GM12878 (cell line): ENCODE measurements at regions not wholly inside any gene's neighbourhood (a gene's known extent, or its start where the extent isn't known, plus 50 kb on each side); places are given as distances from the start of the nearest gene placed in this dataset.

Source experiments
- CHD2 ChIP-seq: IDR thresholded peaks from 2 replicates; pipeline ENCODE4 v1.6.1; 2011; ENCODE audit warnings: low read depth, low read length, improper control_type of control experiment, borderline replicate concordance
- CREB1 ChIP-seq: IDR thresholded peaks from 2 replicates; pipeline ENCODE4 v1.6.1; 2012; ENCODE audit warnings: low read depth, mild to moderate bottlenecking, inconsistent platforms
- CTCF ChIP-seq, 3 experiments: IDR thresholded peaks in 2 of 3; conservative IDR thresholded peaks in 1 of 3; 2 replicates each; pipeline ENCODE4 v1.5.1; 2011; ENCODE audit warnings: low read depth in 3 of 3, low read length in 3 of 3, mild to moderate bottlenecking in 3 of 3, control low read depth in 2 of 3, moderate library complexity in 2 of 3, inconsistent platforms in 1 of 3, mixed read lengths in 1 of 3; ENCODE audit not compliant: control insufficient read depth in 2 of 3, insufficient read depth in 1 of 3; ENCODE audit errors: extremely low read depth in 1 of 3
- IRF4 ChIP-seq: IDR thresholded peaks from 2 replicates; pipeline ENCODE4 v1.6.1; 2011; ENCODE audit warnings: low read depth, low read length
- MEF2A ChIP-seq: IDR thresholded peaks from 2 replicates; pipeline ENCODE4 v1.6.1; 2011; ENCODE audit warnings: low read depth, mild to moderate bottlenecking, low read length, moderate library complexity; ENCODE audit not compliant: insufficient read depth
- MXI1 ChIP-seq: fragments of 150-350 bp; IDR thresholded peaks from 2 replicates; pipeline ENCODE4 v1.6.1; 2011; ENCODE audit warnings: low read depth, mild to moderate bottlenecking, inconsistent platforms, low read length, improper control_type of control experiment
- NFIC ChIP-seq: IDR thresholded peaks from 2 replicates; pipeline ENCODE4 v1.6.1; 2012; ENCODE audit warnings: low read depth, mild to moderate bottlenecking, inconsistent platforms, low read length, moderate library complexity
- NKRF ChIP-seq: fragments of 450-650 bp; conservative IDR thresholded peaks from 2 replicates; pipeline ENCODE4 v1.6.1; 2017; ENCODE audit warnings: mild to moderate bottlenecking, moderate library complexity
- NR2F1 ChIP-seq: fragments of 450-650 bp; conservative IDR thresholded peaks from 2 replicates; pipeline ENCODE4 v1.6.1; 2017; ENCODE audit warnings: mild to moderate bottlenecking
- RAD51 ChIP-seq: fragments of 450-650 bp; IDR thresholded peaks from 2 replicates; pipeline ENCODE4 v1.6.1; 2016; ENCODE audit warnings: moderate library complexity, mild to moderate bottlenecking, inconsistent platforms
- REST ChIP-seq: IDR thresholded peaks from 2 replicates; pipeline ENCODE4 v1.6.1; 2012; ENCODE audit warnings: mild to moderate bottlenecking, low read depth, low read length
- TAF1 ChIP-seq: IDR thresholded peaks from 2 replicates; pipeline ENCODE4 v1.6.1; 2011; ENCODE audit warnings: mild to moderate bottlenecking, low read depth, low read length, borderline replicate concordance
- YBX1 ChIP-seq: fragments of 450-650 bp; IDR thresholded peaks from 2 replicates; pipeline ENCODE4 v1.6.1; 2016; ENCODE audit warnings: antibody characterized with exemption

GRCh38 chr1:34683616-34684015, 71.2 kb upstream of the GJB5 start:
- TF ChIP-seq MEF2A (no peak), CREB1 (no peak), CTCF (IDR thresholded peaks at IDR 0.05 in 2 of 3, conservative IDR thresholded peaks at IDR 0.05 in 1 of 3; ENCODE audit: control insufficient read depth in 2 of 3, extremely low read depth in 1 of 3, insufficient read depth in 1 of 3, low read depth in 3 of 3, low read length in 3 of 3) (no peak), NFIC (no peak), RAD51 (no peak), CHD2 (no peak), NKRF (no peak), YBX1 (no peak), IRF4 (no peak), TAF1 (no peak), REST (no peak), MXI1 (no peak), NR2F1 (no peak)
